ENCODE measurements at regions not wholly inside any gene's neighbourhood (a gene's known extent, or its start where the extent isn't known, plus 50 kb on each side); places are given as distances from the start of the nearest gene placed in this dataset.

GRCh38 chr6:129967427-129967826 lies 51.0 kb upstream of the L3MBTL3 start:
- Histone ChIP-seq H3K9me3 (replicated peaks) (no peaks in the 10 kb centered on the region), H3K4me3 (no peak overlapping the region), H3K36me3 (no peaks in the 10 kb centered on the region), H3K4me1 (replicated peaks) (peaks cover 26% of the 10 kb centered on the region), H3K27me3 (replicated peaks) (no peaks in the 10 kb centered on the region), H3K27ac (no peak overlapping the region)
- no peak for DNase-seq (ENCODE audit: low read depth in 1 of 2, low spot score in 2 of 2)

- no peak overlapping the region for H3K4me3 ChIP-seq
- no peak for DNase-seq (ENCODE audit: low read depth in 1 of 2, low spot score in 2 of 2)
- H3K27me3 ChIP-seq (replicated peaks), result no peaks in the 10 kb centered on the region
- no peak overlapping the region for H3K27ac ChIP-seq
- peaks cover 26% of the 10 kb centered on the region for H3K4me1 ChIP-seq (replicated peaks)
- H3K36me3 ChIP-seq, result no peaks in the 10 kb centered on the region
- H3K9me3 ChIP-seq (replicated peaks), result no peaks in the 10 kb centered on the region
Observed at GRCh38 chr6:129966125-129966524, 52.3 kb upstream of the L3MBTL3 start.

- Histone ChIP-seq H3K36me3 (no peaks in the 10 kb centered on the region), H3K27me3 (replicated peaks) (no peaks in the 10 kb centered on the region; the same call in 1 of the 2 replicates), H3K4me3 (no peak overlapping the region), H3K9me3 (replicated peaks) (no peaks in the 10 kb centered on the region), H3K27ac (no peak overlapping the region), H3K4me1 (replicated peaks) (peaks cover 26% of the 10 kb centered on the region)
- DNase-seq (ENCODE audit: low read depth in 1 of 2, low spot score in 2 of 2), result no peak
Observed at GRCh38 chr6:129965096-129965495, 53.3 kb upstream of the L3MBTL3 start.

GRCh38 chr6:129959358-129959930 lies 58.9 kb upstream of the L3MBTL3 start:
- no peak for DNase-seq (ENCODE audit: low read depth in 1 of 2, low spot score in 2 of 2)
- Histone ChIP-seq H3K9me3 (replicated peaks) (no peaks in the 10 kb centered on the region), H3K27me3 (replicated peaks) (no peaks in the 10 kb centered on the region; the same call in 1 of the 2 replicates), H3K27ac (no peak overlapping the region), H3K4me1 (replicated peaks) (no peaks in the 10 kb centered on the region), H3K4me3 (no peak overlapping the region), H3K36me3 (no peaks in the 10 kb centered on the region)

GRCh38 chr6:129957941-129958898 lies 60.2 kb upstream of the L3MBTL3 start:
- H3K9me3 ChIP-seq (replicated peaks), result no peaks in the 10 kb centered on the region
- H3K27me3 ChIP-seq (replicated peaks), result no peaks in the 10 kb centered on the region; the same call in 1 of the 2 replicates
- no peak for DNase-seq (ENCODE audit: low read depth in 1 of 2, low spot score in 2 of 2)
- no peak overlapping the region for H3K27ac ChIP-seq
- no peak overlapping the region for H3K4me3 ChIP-seq
- no peaks in the 10 kb centered on the region for H3K4me1 ChIP-seq (replicated peaks)
- H3K36me3 ChIP-seq, result no peaks in the 10 kb centered on the region

GRCh38 chr6:129955584-129955983 lies 62.8 kb upstream of the L3MBTL3 start:
- H3K9me3 ChIP-seq (replicated peaks), result no peaks in the 10 kb centered on the region
- H3K27me3 ChIP-seq (replicated peaks), result no peaks in the 10 kb centered on the region; the same call in 1 of the 2 replicates
- no peak for DNase-seq (ENCODE audit: low read depth in 1 of 2, low spot score in 2 of 2)
- H3K27ac ChIP-seq, result no peak overlapping the region
- H3K36me3 ChIP-seq, result no peaks in the 10 kb centered on the region
- H3K4me1 ChIP-seq (replicated peaks), result no peaks in the 10 kb centered on the region
- H3K4me3 ChIP-seq, result no peak overlapping the region

GRCh38 chr6:129954749-129955431 lies 63.5 kb upstream of the L3MBTL3 start:
- H3K27ac ChIP-seq, result no peak overlapping the region
- no peak for DNase-seq (ENCODE audit: low read depth in 1 of 2, low spot score in 2 of 2)

GRCh38 chr6:129947797-129948196 lies 70.6 kb upstream of the L3MBTL3 start:
- H3K36me3 ChIP-seq, result no peaks in the 10 kb centered on the region
- H3K27ac ChIP-seq, result no peak overlapping the region
- H3K4me3 ChIP-seq, result no peak overlapping the region
- H3K27me3 ChIP-seq (replicated peaks), result 0 out of 2 replicates have a peak, but pooled peaks cover 4% of the 10 kb centered on the region
- no peaks in the 10 kb centered on the region for H3K9me3 ChIP-seq (replicated peaks)
- DNase-seq (ENCODE audit: low read depth in 1 of 2, low spot score in 2 of 2), result peak in 1 of 2 experiments; percentile 5
- H3K4me1 ChIP-seq (replicated peaks), result peaks cover 10% of the 10 kb centered on the region

More at GRCh38 chr6:129954749-129955431, 63.5 kb upstream of the L3MBTL3 start:
- H3K9me3 ChIP-seq (replicated peaks), result no peaks in the 10 kb centered on the region
- no peaks in the 10 kb centered on the region for H3K27me3 ChIP-seq (replicated peaks)
- H3K36me3 ChIP-seq, result no peaks in the 10 kb centered on the region
- H3K4me1 ChIP-seq (replicated peaks), result no peaks in the 10 kb centered on the region
- H3K4me3 ChIP-seq, result no peak overlapping the region

GRCh38 chr6:129946439-129947140 lies 71.8 kb upstream of the L3MBTL3 start:
- H3K36me3 ChIP-seq, result no peaks in the 10 kb centered on the region
- no peak overlapping the region for H3K4me3 ChIP-seq
- peaks cover 10% of the 10 kb centered on the region for H3K4me1 ChIP-seq (replicated peaks)
- DNase-seq (ENCODE audit: low read depth in 1 of 2, low spot score in 2 of 2), result peak in 1 of 2 experiments; percentile 7
- H3K27me3 ChIP-seq (replicated peaks), result 0 out of 2 replicates have a peak, but pooled peaks cover 4% of the 10 kb centered on the region
- H3K9me3 ChIP-seq (replicated peaks), result no peaks in the 10 kb centered on the region
- H3K27ac ChIP-seq, result no peak overlapping the region

GRCh38 chr6:129943637-129944271 lies 74.6 kb upstream of the L3MBTL3 start:
- H3K4me3 ChIP-seq, result no peak overlapping the region
- no peaks in the 10 kb centered on the region for H3K9me3 ChIP-seq (replicated peaks)
- no peak for DNase-seq (ENCODE audit: low read depth in 1 of 2, low spot score in 2 of 2)
- no peaks in the 10 kb centered on the region for H3K36me3 ChIP-seq
- no peak overlapping the region for H3K27ac ChIP-seq
- H3K27me3 ChIP-seq (replicated peaks), result 0 out of 2 replicates have a peak, but pooled peaks cover 4% of the 10 kb centered on the region
- H3K4me1 ChIP-seq (replicated peaks), result peaks cover 10% of the 10 kb centered on the region

- Histone ChIP-seq H3K27ac (no peak overlapping the region), H3K36me3 (no peaks in the 10 kb centered on the region), H3K4me3 (no peak overlapping the region), H3K27me3 (replicated peaks) (peaks cover 4% of the 10 kb centered on the region; the same call in 1 of the 2 replicates), H3K9me3 (replicated peaks) (no peaks in the 10 kb centered on the region), H3K4me1 (replicated peaks) (no peaks in the 10 kb centered on the region)
- no peak for DNase-seq (ENCODE audit: low read depth in 1 of 2, low spot score in 2 of 2)
Observed at GRCh38 chr6:129940454-129941195, 77.8 kb upstream of the L3MBTL3 start.

- H3K27ac ChIP-seq, result no peak overlapping the region
- H3K4me3 ChIP-seq, result no peak overlapping the region
- H3K9me3 ChIP-seq (replicated peaks), result no peaks in the 10 kb centered on the region
- H3K36me3 ChIP-seq, result no peaks in the 10 kb centered on the region
- no peak for DNase-seq (ENCODE audit: low read depth in 1 of 2, low spot score in 2 of 2)
- H3K27me3 ChIP-seq (replicated peaks), result no peaks in the 10 kb centered on the region; the same call in 1 of the 2 replicates
- no peaks in the 10 kb centered on the region for H3K4me1 ChIP-seq (replicated peaks)
Observed at GRCh38 chr6:129938249-129939020, 77.3 kb upstream of the TMEM244 start.

Measured in SJSA1 (cell line).